ENCODE measurements at regions not wholly inside any gene's neighbourhood (a gene's known extent, or its start where the extent isn't known, plus 50 kb on each side); places are given as distances from the start of the nearest gene placed in this dataset.

- TF ChIP-seq CTCF (IDR thresholded peaks at IDR 0.05) (no peak), POLR2A (IDR thresholded peaks at IDR 0.05; ENCODE audit: low read depth) (no peak), POLR2AphosphoS5 (IDR thresholded peaks at IDR 0.05) (no peak), EP300 (IDR thresholded peaks at IDR 0.05) (no peak)
These were observed 254.6 kb upstream of the CYLC2 start for GRCh38 chr9:102740578-102740977.

All from esophagus muscularis mucosa (tissue), 4 donors.